IMR-90 (cell line): ENCODE measurements at regions not wholly inside any gene's neighbourhood (a gene's known extent, or its start where the extent isn't known, plus 50 kb on each side); places are given as distances from the start of the nearest gene placed in this dataset.

ENCODE experiments used
- ATAC-seq: fragments of 200-7000 bp; cut with Tn5 transposase; 2 replicates; pipeline ENCODE4 v1.9.1; 2020; ENCODE audit warnings: low read depth, mild to moderate bottlenecking, moderate library complexity
- BruUV-seq: library from RNA; stranded (reverse); fragments of 400-500 nt; replicated peaks from 2 replicates; lab custom pipeline; 2021; lab: Mats Ljungman, UMichigan
- CTCF ChIA-PET: fragments of 300-600 bp; formaldehyde crosslinking; extraction: SDS; loops from one replicate; lab custom pipeline; 2021; ENCODE audit warnings: antibody characterized with exemption; lab: Yijun Ruan, JAX
- POLR2A ChIA-PET: fragments of 300-600 bp; sonication (Branson Sonifier 250); formaldehyde crosslinking; loops from one replicate; lab custom pipeline; 2022; ENCODE audit warnings: antibody characterized with exemption; ENCODE audit not compliant: unreplicated experiment; lab: Charles Lee
- DNase-seq: peaks from one replicate; pipeline ENCODE4 v3.0.0; 2013
- H2AFZ ChIP-seq: replicated peaks from 2 replicates; pipeline ENCODE3; 2013; ENCODE audit warnings: low read length, mild to moderate bottlenecking; ENCODE audit not compliant: poor library complexity
- H2AK5ac ChIP-seq: 2 replicates; pipeline ENCODE4 v1.6.1; 2013; ENCODE audit warnings: low read depth, low read length, inconsistent platforms
- H2AK9ac ChIP-seq: replicated peaks from 2 replicates; pipeline ENCODE3; 2013; ENCODE audit warnings: mild to moderate bottlenecking, low read depth, low read length, moderate library complexity; ENCODE audit not compliant: poor library complexity
- H2BK120ac ChIP-seq: 2 replicates; pipeline ENCODE4 v1.6.1; 2013; ENCODE audit warnings: low read depth, low read length, inconsistent platforms
- H2BK15ac ChIP-seq: 3 replicates; pipeline ENCODE4 v1.6.1; 2013; ENCODE audit warnings: low read depth, low read length, inconsistent platforms
- H2BK20ac ChIP-seq: 2 replicates; pipeline ENCODE4 v1.6.1; 2013; ENCODE audit warnings: low read depth, mild to moderate bottlenecking, inconsistent platforms, low read length, moderate library complexity
- H2BK5ac ChIP-seq: 2 replicates; pipeline ENCODE4 v1.6.1; 2013; ENCODE audit warnings: mild to moderate bottlenecking, low read depth, low read length, inconsistent platforms; ENCODE audit not compliant: poor library complexity, severe bottlenecking
- H3K14ac ChIP-seq: replicated peaks from 2 replicates; pipeline ENCODE4 v1.6.1; 2013; ENCODE audit warnings: low read depth, low read length, inconsistent platforms
- H3K18ac ChIP-seq: 2 replicates; pipeline ENCODE4 v1.6.1; 2013; ENCODE audit warnings: low read depth, low read length, control low read depth
- H3K23ac ChIP-seq: 2 replicates; pipeline ENCODE4 v1.6.1; 2013; ENCODE audit warnings: low read depth, low read length, inconsistent platforms
- H3K27ac ChIP-seq: 2 replicates; pipeline ENCODE4 v1.5.1; 2013; ENCODE audit warnings: mild to moderate bottlenecking, control low read depth, low read length; ENCODE audit not compliant: insufficient read depth
- H3K27me3 ChIP-seq: 2 replicates; pipeline ENCODE4 v1.6.1; 2013; ENCODE audit warnings: low read length; ENCODE audit not compliant: control insufficient read depth, insufficient read depth
- H3K36me3 ChIP-seq: 2 replicates; pipeline ENCODE4 v1.6.1; 2013; ENCODE audit warnings: low read length, mixed read lengths; ENCODE audit not compliant: control insufficient read depth, insufficient read depth
- H3K4ac ChIP-seq: 2 replicates; pipeline ENCODE4 v1.6.1; 2013; ENCODE audit warnings: low read depth, low read length, inconsistent platforms
- H3K4me1 ChIP-seq: 2 replicates; pipeline ENCODE4 v1.6.1; 2013; ENCODE audit warnings: low read length, mixed read lengths; ENCODE audit not compliant: control insufficient read depth, insufficient read depth
- H3K4me2 ChIP-seq: 2 replicates; pipeline ENCODE4 v1.6.1; 2013; ENCODE audit warnings: low read depth, mild to moderate bottlenecking, control low read depth, low read length, moderate library complexity
- H3K4me3 ChIP-seq: 2 replicates; pipeline ENCODE4 v1.5.1; 2013; ENCODE audit warnings: low read depth, mild to moderate bottlenecking, control low read depth, low read length, moderate library complexity; ENCODE audit not compliant: insufficient read depth
- H3K56ac ChIP-seq: 2 replicates; pipeline ENCODE4 v1.6.1; 2013; ENCODE audit warnings: low read length, inconsistent platforms; ENCODE audit not compliant: insufficient read depth; ENCODE audit errors: extremely low read depth
- H3K79me1 ChIP-seq, 2 experiments: 2 replicates each; pipeline ENCODE4 v1.6.1; 2013; ENCODE audit warnings: low read length in 2 of 2, inconsistent platforms in 1 of 2, low read depth in 1 of 2
- H3K9ac ChIP-seq: 2 replicates; pipeline ENCODE4 v1.6.1; 2013; ENCODE audit warnings: low read depth, low read length, control low read depth
- H3K9me1 ChIP-seq: 2 replicates; pipeline ENCODE4 v1.6.1; 2013; ENCODE audit warnings: low read length, inconsistent platforms; ENCODE audit not compliant: insufficient read depth
- H3K9me3 ChIP-seq: 2 replicates; pipeline ENCODE4 v1.6.1; 2013; ENCODE audit warnings: low read length; ENCODE audit not compliant: control insufficient read depth, insufficient read depth
- H4K20me1 ChIP-seq: 2 replicates; pipeline ENCODE4 v1.6.1; 2013; ENCODE audit warnings: low read length, inconsistent platforms; ENCODE audit not compliant: insufficient read depth
- H4K5ac ChIP-seq: 2 replicates; pipeline ENCODE4 v1.6.1; 2013; ENCODE audit warnings: mild to moderate bottlenecking, low read depth, low read length, control low read depth
- H4K8ac ChIP-seq, 2 experiments: 2 replicates each; pipeline ENCODE4 v1.6.1; 2013; ENCODE audit warnings: low read depth in 2 of 2, low read length in 2 of 2, control low read depth in 1 of 2, inconsistent platforms in 1 of 2
- H4K91ac ChIP-seq: 2 replicates; pipeline ENCODE4 v1.6.1; 2013; ENCODE audit warnings: low read depth, low read length, inconsistent platforms; ENCODE audit not compliant: insufficient read depth
- BHLHE40 ChIP-seq: fragments of 150-350 bp; IDR thresholded peaks from 2 replicates; pipeline ENCODE4 v1.6.1; 2016; ENCODE audit warnings: mild to moderate bottlenecking, low read depth, low read length
- CEBPB ChIP-seq: IDR thresholded peaks from 2 replicates; pipeline ENCODE4 v1.6.1; 2012; ENCODE audit warnings: low read depth, low read length, improper control_type of control experiment
- CHD1 ChIP-seq: IDR thresholded peaks from 2 replicates; pipeline ENCODE4 v1.6.1; 2012; ENCODE audit warnings: low read depth, low read length, improper control_type of control experiment
- FOS ChIP-seq: fragments of 150-350 bp; IDR thresholded peaks from 2 replicates; pipeline ENCODE4 v1.6.1; 2016; ENCODE audit warnings: low read depth, low read length
- MAFK ChIP-seq: IDR thresholded peaks from 2 replicates; pipeline ENCODE4 v1.6.1; 2012; ENCODE audit warnings: low read depth, low read length, improper control_type of control experiment
- MAZ ChIP-seq: IDR thresholded peaks from 2 replicates; pipeline ENCODE4 v1.6.1; 2012; ENCODE audit warnings: low read depth, mild to moderate bottlenecking, low read length, improper control_type of control experiment, moderate library complexity, borderline replicate concordance
- MXI1 ChIP-seq: IDR thresholded peaks from 2 replicates; pipeline ENCODE4 v1.6.1; 2012; ENCODE audit warnings: low read depth, mild to moderate bottlenecking, low read length, moderate library complexity, borderline replicate concordance
- NFE2L2 ChIP-seq: fragments of 150-350 bp; IDR thresholded peaks from 2 replicates; pipeline ENCODE4 v1.6.1; 2016; ENCODE audit warnings: low read depth, mild to moderate bottlenecking, low read length
- POLR2A ChIP-seq: IDR thresholded peaks from 2 replicates; pipeline ENCODE4 v1.6.1; 2012; ENCODE audit warnings: mild to moderate bottlenecking, low read depth, low read length
- RAD21 ChIP-seq: IDR thresholded peaks from 2 replicates; pipeline ENCODE4 v1.6.1; 2012; ENCODE audit warnings: low read length, improper control_type of control experiment
- RCOR1 ChIP-seq: IDR thresholded peaks from 2 replicates; pipeline ENCODE4 v1.6.1; 2012; ENCODE audit warnings: mild to moderate bottlenecking, low read length, improper control_type of control experiment; ENCODE audit not compliant: insufficient replicate concordance
- RFX5 ChIP-seq: IDR thresholded peaks from 2 replicates; pipeline ENCODE4 v1.8.0; 2012; ENCODE audit warnings: low read depth, mild to moderate bottlenecking, low read length, moderate library complexity
- SMC3 ChIP-seq: fragments of 150-350 bp; IDR thresholded peaks from 2 replicates; pipeline ENCODE4 v1.6.1; 2016; ENCODE audit warnings: low read depth, mild to moderate bottlenecking, antibody characterized with exemption, low read length, moderate library complexity
- WGBS, 2 experiments: methylation state at CpG; one replicate each; pipeline versions ENCODE4 v1.1.5 to v1.1.7; 2013; ENCODE audit warnings: missing lambda C conversion rate in 2 of 2; ENCODE audit not compliant: insufficient read length in 1 of 2; ENCODE audit errors: extremely low coverage in 2 of 2; 5-methylcytosine and 5-hydroxymethylcytosine counted together
- dilution Hi-C: fragments of 300-500 bp; cut with HindIII; formaldehyde crosslinking; loops from one replicate; pipeline ENCODE4 v1.14.3; 2018; ENCODE audit warnings: low sequenced_read_pairs; ENCODE audit not compliant: unreplicated experiment
- in situ Hi-C: fragments of 300-500 bp; cut with MboI; formaldehyde crosslinking; loops from 3 replicates; pipeline ENCODE4 v1.14.3; 2019; ENCODE audit warnings: low sequenced_read_pairs, inconsistent platforms, mixed read lengths
- intact Hi-C: fragments of 100-400 bp; cut with micrococcal nuclease; formaldehyde crosslinking; loops from 2 replicates; pipeline ENCODE4 v1.10.0; 2022
- TF ChIP-seq, protein P1 (sequence below): fragments of 150-350 bp; IDR thresholded peaks from 2 replicates; pipeline ENCODE4 v1.6.1; 2017; ENCODE audit warnings: mild to moderate bottlenecking, antibody characterized with exemption, low read length, low read depth
- TF ChIP-seq, protein P2 (sequence below): conservative IDR thresholded peaks from 2 replicates; pipeline ENCODE4 v1.5.1; 2012; ENCODE audit warnings: mild to moderate bottlenecking, low read depth, low read length, improper control_type of control experiment
- TF ChIP-seq, protein P3 (sequence below): fragments of 150-350 bp; IDR thresholded peaks from 2 replicates; pipeline ENCODE4 v1.6.1; 2016; ENCODE audit warnings: low read depth, mild to moderate bottlenecking, low read length, moderate library complexity, borderline replicate concordance

DNA sequence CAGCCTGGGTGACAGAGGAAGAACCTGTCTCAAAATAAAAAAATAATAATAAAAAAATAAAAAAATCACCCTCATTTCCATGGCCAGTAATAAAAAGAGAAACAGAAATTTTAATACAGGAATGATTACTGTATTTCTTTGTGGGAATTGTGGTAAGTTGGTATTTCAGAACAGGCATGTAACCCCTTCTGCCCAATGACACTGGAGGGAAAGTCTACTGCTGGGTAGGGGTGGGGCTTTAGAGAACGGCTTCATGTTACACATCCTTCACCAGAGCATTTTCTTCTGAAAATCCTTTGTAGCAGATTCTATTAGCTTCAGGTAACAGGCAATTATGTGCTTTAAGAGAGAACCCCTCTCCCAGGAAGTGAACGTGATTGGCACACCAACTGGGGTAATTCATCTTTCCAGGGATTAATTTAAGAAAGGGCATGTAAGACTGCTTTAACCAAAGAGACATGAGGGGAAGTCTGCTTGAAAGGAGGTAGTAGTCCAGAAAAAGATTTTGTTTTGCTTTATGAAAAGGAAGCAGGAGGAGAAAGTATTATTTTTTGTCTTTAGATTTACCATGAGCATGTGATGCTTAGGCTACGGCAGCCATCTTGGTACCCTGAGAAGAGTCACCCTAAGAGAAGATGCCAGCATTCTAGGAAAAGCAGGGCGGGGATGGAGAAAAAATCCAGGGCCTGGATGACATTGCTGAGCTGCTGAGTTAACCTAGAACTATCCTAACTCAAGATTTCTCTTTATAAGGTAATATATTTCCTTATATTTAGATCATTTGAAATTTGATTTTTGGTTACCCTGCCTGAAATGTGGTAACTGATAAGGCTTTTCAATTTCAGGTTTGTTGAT, 57.7 kb upstream of the DPT start:
- Histone ChIP-seq H3K23ac (no peak overlapping the region), H3K4me3 (no peak overlapping the region), H3K4me1 (no peaks in the 10 kb centered on the region), H4K5ac (no peak overlapping the region), H2BK5ac (no peak overlapping the region), H3K9me1 (no peaks in the 10 kb centered on the region), H2AFZ (no peak overlapping the region), H3K18ac (no peak overlapping the region), H3K4me2 (no peak overlapping the region), H3K9ac (no peak overlapping the region), H3K9me3 (no peaks in the 10 kb centered on the region), H3K4ac (no peak overlapping the region), H3K36me3 (no peaks in the 10 kb centered on the region), H3K56ac (no peak overlapping the region), H4K91ac (no peak overlapping the region), H3K27me3 (no peaks in the 10 kb centered on the region), H3K79me1 (no peaks in the 10 kb centered on the region), H2AK5ac (no peak overlapping the region), H2BK120ac (no peak overlapping the region), H2BK20ac (no peak overlapping the region), H4K20me1 (no peaks in the 10 kb centered on the region), H4K8ac (no peak overlapping the region), H3K14ac (no peak overlapping the region), H3K27ac (no peak overlapping the region), H2AK9ac (no peak overlapping the region), H2BK15ac (no peak overlapping the region)
- intact Hi-C loops = no loop called here
- ChIA-PET CTCF (no interaction called here), POLR2A (no interaction called here)
- no TSS peak for BruUV-seq
- in situ Hi-C loops = no loop called here
- dilution Hi-C loops = no loop called here
- DNase-seq (no peak), ATAC-seq (no peak)
- TF ChIP-seq FOS = no peak
- no peak for TF ChIP-seq RFX5
- no peak for TF ChIP-seq RAD21
- no peak for TF ChIP-seq MAFK
- no peak for TF ChIP-seq MAZ
- TF ChIP-seq, protein P1, sequence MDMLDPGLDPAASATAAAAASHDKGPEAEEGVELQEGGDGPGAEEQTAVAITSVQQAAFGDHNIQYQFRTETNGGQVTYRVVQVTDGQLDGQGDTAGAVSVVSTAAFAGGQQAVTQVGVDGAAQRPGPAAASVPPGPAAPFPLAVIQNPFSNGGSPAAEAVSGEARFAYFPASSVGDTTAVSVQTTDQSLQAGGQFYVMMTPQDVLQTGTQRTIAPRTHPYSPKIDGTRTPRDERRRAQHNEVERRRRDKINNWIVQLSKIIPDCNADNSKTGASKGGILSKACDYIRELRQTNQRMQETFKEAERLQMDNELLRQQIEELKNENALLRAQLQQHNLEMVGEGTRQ = no peak
- TF ChIP-seq CEBPB = no peak
- TF ChIP-seq POLR2A = no peak
- no peak for TF ChIP-seq SMC3
- TF ChIP-seq RCOR1 = no peak
- TF ChIP-seq, protein P2, sequence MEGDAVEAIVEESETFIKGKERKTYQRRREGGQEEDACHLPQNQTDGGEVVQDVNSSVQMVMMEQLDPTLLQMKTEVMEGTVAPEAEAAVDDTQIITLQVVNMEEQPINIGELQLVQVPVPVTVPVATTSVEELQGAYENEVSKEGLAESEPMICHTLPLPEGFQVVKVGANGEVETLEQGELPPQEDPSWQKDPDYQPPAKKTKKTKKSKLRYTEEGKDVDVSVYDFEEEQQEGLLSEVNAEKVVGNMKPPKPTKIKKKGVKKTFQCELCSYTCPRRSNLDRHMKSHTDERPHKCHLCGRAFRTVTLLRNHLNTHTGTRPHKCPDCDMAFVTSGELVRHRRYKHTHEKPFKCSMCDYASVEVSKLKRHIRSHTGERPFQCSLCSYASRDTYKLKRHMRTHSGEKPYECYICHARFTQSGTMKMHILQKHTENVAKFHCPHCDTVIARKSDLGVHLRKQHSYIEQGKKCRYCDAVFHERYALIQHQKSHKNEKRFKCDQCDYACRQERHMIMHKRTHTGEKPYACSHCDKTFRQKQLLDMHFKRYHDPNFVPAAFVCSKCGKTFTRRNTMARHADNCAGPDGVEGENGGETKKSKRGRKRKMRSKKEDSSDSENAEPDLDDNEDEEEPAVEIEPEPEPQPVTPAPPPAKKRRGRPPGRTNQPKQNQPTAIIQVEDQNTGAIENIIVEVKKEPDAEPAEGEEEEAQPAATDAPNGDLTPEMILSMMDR = no peak
- TF ChIP-seq NFE2L2 = no peak
- TF ChIP-seq, protein P3, sequence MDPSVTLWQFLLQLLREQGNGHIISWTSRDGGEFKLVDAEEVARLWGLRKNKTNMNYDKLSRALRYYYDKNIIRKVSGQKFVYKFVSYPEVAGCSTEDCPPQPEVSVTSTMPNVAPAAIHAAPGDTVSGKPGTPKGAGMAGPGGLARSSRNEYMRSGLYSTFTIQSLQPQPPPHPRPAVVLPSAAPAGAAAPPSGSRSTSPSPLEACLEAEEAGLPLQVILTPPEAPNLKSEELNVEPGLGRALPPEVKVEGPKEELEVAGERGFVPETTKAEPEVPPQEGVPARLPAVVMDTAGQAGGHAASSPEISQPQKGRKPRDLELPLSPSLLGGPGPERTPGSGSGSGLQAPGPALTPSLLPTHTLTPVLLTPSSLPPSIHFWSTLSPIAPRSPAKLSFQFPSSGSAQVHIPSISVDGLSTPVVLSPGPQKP = no peak
- no peak for TF ChIP-seq BHLHE40
- no peak for TF ChIP-seq CHD1
- TF ChIP-seq MXI1 = no peak
- WGBS, 2 experiments = no CpG with 5 or more reads among the region's 4 CpGs
